Pancreas (tissue), 10 donors: ENCODE measurements at regions not wholly inside any gene's neighbourhood (a gene's known extent, or its start where the extent isn't known, plus 50 kb on each side); places are given as distances from the start of the nearest gene placed in this dataset.

ENCODE experiments used
- ATAC-seq, 4 donors: fragments of 200-7000 bp; cut with Tn5 transposase; one replicate each; pipeline versions ENCODE4 v1.8.0 to v1.9.1; 2020; ENCODE audit warnings: mild to moderate bottlenecking in 4 of 4, moderate library complexity in 4 of 4
- DNase-seq, 6 donors: peaks; one replicate each; pipeline ENCODE4 v3.0.0-alpha.2; 2020
- FAIRE-seq: peaks from 2 replicates; lab custom pipeline; 2012; peaks lifted over from hg19 to GRCh38; lab: Jason Lieb, UNC
- H3K27ac ChIP-seq, 4 donors: fragments of 200-600 bp; sonication (generic); 1 replicate in 3 of 4; 2 replicates in 1 of 4; pipeline versions ENCODE4 v1.5.0 to v1.8.0; 2020
- H3K27me3 ChIP-seq, 4 donors: fragments of 200-600 bp; one replicate each; pipeline ENCODE4 v1.8.0; 2021
- H3K36me3 ChIP-seq, 3 donors: fragments of 200-600 bp; sonication (generic) in 1 of 3; one replicate each; pipeline versions ENCODE4 v1.5.0 to v1.8.0; 2020 to 2021
- H3K4me1 ChIP-seq, 3 donors: fragments of 200-600 bp; one replicate each; pipeline ENCODE4 v1.8.0; 2021
- H3K4me3 ChIP-seq, 4 donors: fragments of 200-600 bp; sonication (generic) in 2 of 4; one replicate each; pipeline versions ENCODE4 v1.5.0 to v1.8.0; 2020 to 2021
- H3K9me3 ChIP-seq, 4 donors: fragments of 200-600 bp; one replicate each; pipeline ENCODE4 v1.8.0; 2021
- CTCF ChIP-seq, 4 donors: fragments of 200-600 bp; sonication (generic) in 3 of 4; IDR thresholded peaks; one replicate each; pipeline versions ENCODE4 v1.5.0 to v1.8.0; 2021; ENCODE audit warnings: antibody characterized with exemption in 4 of 4
- WGBS, 2 donors: extraction: QIAGEN DNeasy Blood & Tissue Kit; methylation state at CpG; one replicate each; pipeline ENCODE4 v1.1.7; 2013; 5-methylcytosine and 5-hydroxymethylcytosine counted together
- intact Hi-C, 3 donors: fragments of 100-400 bp; cut with DNase I; formaldehyde crosslinking; loops; one replicate each; pipeline versions ENCODE4 v1.11.1 to v1.14.2; 2022
- donor health status: healthy with polysubstance abuse.
- donor health status: DM: no; HTN: no; CAD: no; lungs with moderate emphysema.
- donor health status: DM: no; HTN: no; CAD: no.
- donor health status: control.
- donor health status: control.
- donor health status: Bipolar disorder and iron deficiency.
- donor health status: DM: yes; HTN: yes; CAD: no.
- donor health status: DM: no; HTN: no; CAD: no.
- donor health status: DM: no; HTN: no; CAD: no.
- donor health status: DM: yes; HTN: yes; CAD: no.

GRCh38 chr6:135121434-135121833 is 59.7 kb upstream of the MYB start:
- ATAC-seq (no peak), FAIRE-seq (no peak), DNase-seq (no peak)
- 73 to 94% methylated on average over 1 of the region's 1 CpG for WGBS, 2 donors
- Histone ChIP-seq H3K27me3 (no peaks in the 10 kb centered on the region), H3K36me3 (no peaks in the 10 kb centered on the region), H3K9me3 (no peaks in the 10 kb centered on the region), H3K4me1 (no peaks in the 10 kb centered on the region), H3K4me3 (no peak overlapping the region), H3K27ac (no peak overlapping the region)
- TF ChIP-seq CTCF (IDR thresholded peaks at IDR 0.05): no peak
- intact Hi-C loops: no loop called here

- ATAC-seq (no peak), FAIRE-seq (no peak), DNase-seq (no peak)
- TF ChIP-seq CTCF (IDR thresholded peaks at IDR 0.05): no peak
- 73 to 84% methylated on average over 5 of the region's 5 CpGs for WGBS, 2 donors
- Histone ChIP-seq H3K27me3 (no peaks in the 10 kb centered on the region), H3K36me3 (no peaks in the 10 kb centered on the region), H3K4me3 (no peak overlapping the region), H3K4me1 (no peaks in the 10 kb centered on the region), H3K9me3 (no peaks in the 10 kb centered on the region), H3K27ac (no peak overlapping the region)
- intact Hi-C loops: no loop called here
Observed at GRCh38 chr6:135118134-135118730, 62.9 kb upstream of the MYB start.

- no peaks in the 10 kb centered on the region for H3K4me1 ChIP-seq
- WGBS, 2 donors: 68 to 84% methylated on average over 3 of the region's 3 CpGs
- no peak overlapping the region for H3K4me3 ChIP-seq
- FAIRE-seq: no peak
- no peak for DNase-seq
- H3K9me3 ChIP-seq: no peaks in the 10 kb centered on the region
- TF ChIP-seq CTCF (IDR thresholded peaks at IDR 0.05): no peak
- no peak for ATAC-seq
- no peak overlapping the region for H3K27ac ChIP-seq
- H3K36me3 ChIP-seq: no peaks in the 10 kb centered on the region
- no peaks in the 10 kb centered on the region for H3K27me3 ChIP-seq
- intact Hi-C loops: no loop called here
Observed at GRCh38 chr6:135117413-135117968, 62.9 kb upstream of the HBS1L start.

- Histone ChIP-seq H3K4me3 (no peak overlapping the region), H3K27me3 (no peaks in the 10 kb centered on the region), H3K9me3 (no peaks in the 10 kb centered on the region), H3K27ac (no peak overlapping the region), H3K4me1 (no peaks in the 10 kb centered on the region), H3K36me3 (no peaks in the 10 kb centered on the region)
- WGBS, 2 donors: 49% methylated on average over 5 of the region's 5 CpGs
- DNase-seq (no peak), FAIRE-seq (no peak), ATAC-seq (no peak)
- no peak for TF ChIP-seq CTCF (IDR thresholded peaks at IDR 0.05)
- intact Hi-C loops: no loop called here
Observed at GRCh38 chr6:135116571-135116970, 61.9 kb upstream of the HBS1L start.

- ATAC-seq (no peak), DNase-seq (no peak), FAIRE-seq (no peak)
- TF ChIP-seq CTCF (IDR thresholded peaks at IDR 0.05): no peak
- H3K9me3 ChIP-seq: no peaks in the 10 kb centered on the region
- H3K4me3 ChIP-seq: no peak overlapping the region
- intact Hi-C loops: no loop called here
- 90 to 92% methylated on average over 5 of the region's 5 CpGs for WGBS, 2 donors
- H3K27ac ChIP-seq: no peak overlapping the region
- no peaks in the 10 kb centered on the region for H3K27me3 ChIP-seq
- no peaks in the 10 kb centered on the region for H3K36me3 ChIP-seq
- H3K4me1 ChIP-seq: no peaks in the 10 kb centered on the region
Observed at GRCh38 chr6:135115834-135116233, 61.2 kb upstream of the HBS1L start.
